Parathyroid adenoma (tissue), 2 donors: ENCODE measurements at regions not wholly inside any gene's neighbourhood (a gene's known extent, or its start where the extent isn't known, plus 50 kb on each side); places are given as distances from the start of the nearest gene placed in this dataset.

Source experiments
- H2AFZ ChIP-seq: fragments of 300-600 bp; sonication (generic); one replicate; pipeline ENCODE4 v1.7.0; 2017; ENCODE audit warnings: antibody characterized with exemption, mild to moderate bottlenecking
- H3K27ac ChIP-seq: fragments of 300-600 bp; sonication (generic); one replicate; pipeline ENCODE4 v1.7.0; 2017
- H3K27me3 ChIP-seq: fragments of 300-600 bp; sonication (generic); one replicate; pipeline ENCODE4 v1.7.0; 2017; ENCODE audit warnings: low read length; ENCODE audit not compliant: control insufficient read depth, insufficient read depth
- H3K36me3 ChIP-seq: fragments of 300-600 bp; sonication (generic); one replicate; pipeline ENCODE4 v1.7.0; 2017; ENCODE audit warnings: low read length; ENCODE audit not compliant: control insufficient read depth, insufficient read depth
- H3K4me1 ChIP-seq: fragments of 300-600 bp; sonication (generic); one replicate; pipeline ENCODE4 v1.7.0; 2017; ENCODE audit warnings: control low read depth
- H3K4me2 ChIP-seq: fragments of 300-600 bp; sonication (generic); one replicate; pipeline ENCODE4 v1.7.0; 2017; ENCODE audit warnings: low read length
- H3K4me3 ChIP-seq: fragments of 300-600 bp; sonication (generic); one replicate; pipeline ENCODE4 v1.7.0; 2017; ENCODE audit warnings: low read depth, low read length
- H3K79me2 ChIP-seq: fragments of 300-600 bp; sonication (generic); one replicate; pipeline ENCODE4 v1.7.0; 2017; ENCODE audit warnings: control low read depth
- H3K9ac ChIP-seq: fragments of 300-600 bp; sonication (generic); one replicate; pipeline ENCODE4 v1.7.0; 2017; ENCODE audit warnings: mild to moderate bottlenecking
- H3K9me3 ChIP-seq: fragments of 300-600 bp; sonication (generic); one replicate; pipeline ENCODE4 v1.7.0; 2017; ENCODE audit warnings: low read length; ENCODE audit not compliant: control insufficient read depth
- TF ChIP-seq, protein P1 (sequence below): fragments of 300-600 bp; sonication (generic); IDR thresholded peaks from one replicate; pipeline ENCODE4 v1.7.0; 2017; ENCODE audit warnings: antibody characterized with exemption, mild to moderate bottlenecking
- donor health status: primary hyperparathyroidism.

- Histone ChIP-seq H3K27ac (no peak overlapping the region), H3K79me2 (no peaks in the 10 kb centered on the region), H3K4me2 (no peak overlapping the region), H3K9ac (no peak overlapping the region), H2AFZ (no peak overlapping the region), H3K4me1 (no peaks in the 10 kb centered on the region), H3K27me3 (no peaks in the 10 kb centered on the region), H3K36me3 (no peaks in the 10 kb centered on the region), H3K4me3 (no peak overlapping the region), H3K9me3 (no peaks in the 10 kb centered on the region)
- TF ChIP-seq, protein P1, sequence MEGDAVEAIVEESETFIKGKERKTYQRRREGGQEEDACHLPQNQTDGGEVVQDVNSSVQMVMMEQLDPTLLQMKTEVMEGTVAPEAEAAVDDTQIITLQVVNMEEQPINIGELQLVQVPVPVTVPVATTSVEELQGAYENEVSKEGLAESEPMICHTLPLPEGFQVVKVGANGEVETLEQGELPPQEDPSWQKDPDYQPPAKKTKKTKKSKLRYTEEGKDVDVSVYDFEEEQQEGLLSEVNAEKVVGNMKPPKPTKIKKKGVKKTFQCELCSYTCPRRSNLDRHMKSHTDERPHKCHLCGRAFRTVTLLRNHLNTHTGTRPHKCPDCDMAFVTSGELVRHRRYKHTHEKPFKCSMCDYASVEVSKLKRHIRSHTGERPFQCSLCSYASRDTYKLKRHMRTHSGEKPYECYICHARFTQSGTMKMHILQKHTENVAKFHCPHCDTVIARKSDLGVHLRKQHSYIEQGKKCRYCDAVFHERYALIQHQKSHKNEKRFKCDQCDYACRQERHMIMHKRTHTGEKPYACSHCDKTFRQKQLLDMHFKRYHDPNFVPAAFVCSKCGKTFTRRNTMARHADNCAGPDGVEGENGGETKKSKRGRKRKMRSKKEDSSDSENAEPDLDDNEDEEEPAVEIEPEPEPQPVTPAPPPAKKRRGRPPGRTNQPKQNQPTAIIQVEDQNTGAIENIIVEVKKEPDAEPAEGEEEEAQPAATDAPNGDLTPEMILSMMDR = no peak
These were observed 192.8 kb downstream of the GALC start for GRCh38 chr14:87800216-87800615.

DNA sequence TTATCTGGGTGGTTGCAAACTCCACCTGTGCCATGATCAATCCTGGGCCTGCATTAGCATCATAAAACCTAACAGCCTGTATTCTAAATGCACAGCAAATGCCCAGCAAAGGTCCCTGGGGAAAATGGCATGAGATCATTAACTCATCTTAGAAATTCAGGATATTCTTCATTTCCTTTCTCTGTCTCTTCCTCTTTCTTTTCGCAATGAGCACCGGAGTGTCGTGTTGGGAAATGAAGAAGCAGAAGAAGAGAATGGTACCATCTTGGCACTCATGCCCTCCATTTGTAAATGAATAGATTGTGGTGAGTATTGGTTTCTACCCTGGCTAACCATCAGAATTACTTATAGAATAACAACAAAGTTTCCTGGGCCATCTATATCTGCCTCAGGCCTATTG is 193.6 kb downstream of the GALC start:
- Histone ChIP-seq H3K4me2 (no peak overlapping the region), H2AFZ (no peak overlapping the region), H3K9ac (no peak overlapping the region), H3K4me1 (no peaks in the 10 kb centered on the region), H3K9me3 (no peaks in the 10 kb centered on the region), H3K27ac (no peak overlapping the region), H3K27me3 (no peaks in the 10 kb centered on the region), H3K4me3 (no peak overlapping the region), H3K79me2 (no peaks in the 10 kb centered on the region), H3K36me3 (no peaks in the 10 kb centered on the region)
- TF ChIP-seq, protein P1 = no peak

DNA sequence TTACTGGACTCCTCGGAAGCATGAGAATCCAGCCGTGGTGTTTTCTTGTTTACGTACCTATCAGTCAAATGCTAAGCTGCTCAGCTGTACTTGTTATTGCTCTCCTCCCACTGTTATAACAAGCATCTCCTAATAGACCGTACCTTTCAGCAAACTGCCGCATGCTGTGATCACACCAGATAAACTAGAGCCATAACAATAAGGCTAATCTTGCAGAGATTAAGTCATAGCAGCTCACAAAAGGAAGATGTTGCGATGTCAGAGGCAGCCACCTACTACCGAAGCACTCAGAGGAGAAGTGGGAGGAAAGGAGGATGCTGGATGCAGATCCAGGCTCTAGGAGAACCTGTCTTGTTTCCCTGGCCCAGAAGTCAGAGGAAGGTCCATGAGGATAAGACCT is 196.0 kb downstream of the GALC start:
- Histone ChIP-seq H3K27ac (no peak overlapping the region), H3K36me3 (no peaks in the 10 kb centered on the region), H3K4me2 (no peak overlapping the region), H3K4me3 (no peak overlapping the region), H3K27me3 (no peaks in the 10 kb centered on the region), H3K79me2 (no peaks in the 10 kb centered on the region), H3K9me3 (no peaks in the 10 kb centered on the region), H3K9ac (no peak overlapping the region), H3K4me1 (no peaks in the 10 kb centered on the region), H2AFZ (no peak overlapping the region)
- TF ChIP-seq, protein P1 = no peak

DNA sequence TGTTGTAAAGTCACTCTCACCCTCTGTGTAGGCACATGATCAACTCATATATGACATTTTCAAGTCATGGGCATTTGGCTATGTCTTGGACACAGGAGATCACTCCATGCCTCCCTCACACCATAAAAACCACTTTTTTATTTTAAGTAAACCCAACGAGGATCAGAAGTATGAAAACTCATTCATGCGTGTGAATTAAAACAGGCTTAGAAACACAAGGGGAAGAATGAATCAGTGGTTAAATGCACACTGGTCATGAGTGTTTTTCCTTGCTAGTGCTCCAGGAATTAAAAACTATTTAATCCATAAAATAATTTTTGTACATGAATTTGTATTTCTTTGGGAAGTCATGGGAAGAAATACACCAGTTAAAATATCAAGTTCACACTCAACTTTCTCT is 198.4 kb downstream of the GALC start:
- Histone ChIP-seq H3K27ac (no peak overlapping the region), H3K27me3 (no peaks in the 10 kb centered on the region), H2AFZ (no peak overlapping the region), H3K36me3 (no peaks in the 10 kb centered on the region), H3K4me3 (no peak overlapping the region), H3K4me2 (no peak overlapping the region), H3K4me1 (no peaks in the 10 kb centered on the region), H3K9ac (no peak overlapping the region), H3K9me3 (no peaks in the 10 kb centered on the region), H3K79me2 (no peaks in the 10 kb centered on the region)
- TF ChIP-seq, protein P1 = no peak

GRCh38 chr14:87785897-87786296 is 207.1 kb downstream of the GALC start:
- Histone ChIP-seq H3K79me2 (no peaks in the 10 kb centered on the region), H3K4me3 (no peak overlapping the region), H3K4me2 (no peak overlapping the region), H3K4me1 (no peaks in the 10 kb centered on the region), H3K27ac (no peak overlapping the region), H3K9me3 (no peaks in the 10 kb centered on the region), H3K36me3 (no peaks in the 10 kb centered on the region), H3K27me3 (no peaks in the 10 kb centered on the region), H2AFZ (no peak overlapping the region), H3K9ac (no peak overlapping the region)
- TF ChIP-seq, protein P1 = no peak
